Activated B cell treated with CpG ODN at 0.5 μM for 24 hours (primary cell): ENCODE measurements at regions not wholly inside any gene's neighbourhood (a gene's known extent, or its start where the extent isn't known, plus 50 kb on each side); places are given as distances from the start of the nearest gene placed in this dataset.

Source experiments
- ATAC-seq: fragments of 200-7000 bp; cut with Tn5 transposase; one replicate; pipeline ENCODE4 v1.10.0; 2021; ENCODE audit warnings: low read depth, mild to moderate bottlenecking, moderate library complexity
- CTCF ChIA-PET: fragments of 350-600 bp; sonication (Branson Sonifier 250); formaldehyde crosslinking; loops from one replicate; lab custom pipeline; 2021; ENCODE audit warnings: antibody characterized with exemption; lab: Charles Lee
- POLR2A ChIA-PET: fragments of 350-600 bp; sonication (Branson Sonifier 250); formaldehyde crosslinking; loops from one replicate; lab custom pipeline; 2021; ENCODE audit warnings: antibody characterized with exemption; lab: Charles Lee
- DNase-seq: peaks from one replicate; pipeline ENCODE4 v3.0.0; 2022
- H3K27ac Mint-ChIP-seq: one replicate; pipeline ENCODE4 v1.8.0; 2020; ENCODE audit warnings: mixed read lengths
- H3K27me3 Mint-ChIP-seq: one replicate; pipeline ENCODE4 v1.8.0; 2021; ENCODE audit warnings: mixed read lengths
- H3K36me3 Mint-ChIP-seq: one replicate; pipeline ENCODE4 v1.8.0; 2021; ENCODE audit warnings: low read depth, mixed read lengths
- H3K4me1 Mint-ChIP-seq: one replicate; pipeline ENCODE4 v1.8.0; 2021; ENCODE audit warnings: mixed read lengths
- H3K4me3 Mint-ChIP-seq: one replicate; pipeline ENCODE4 v1.8.0; 2020; ENCODE audit warnings: mild to moderate bottlenecking, mixed read lengths
- H3K9me3 Mint-ChIP-seq: one replicate; pipeline ENCODE4 v1.8.0; 2020; ENCODE audit warnings: mixed read lengths
- CTCF ChIP-seq: fragments of 200-600 bp; IDR thresholded peaks from one replicate; pipeline ENCODE4 v1.8.0; 2022; ENCODE audit warnings: antibody characterized with exemption, mild to moderate bottlenecking
- intact Hi-C: fragments of 100-400 bp; cut with micrococcal nuclease; formaldehyde crosslinking; loops from one replicate; pipeline ENCODE4 v1.15.1; 2024

- Mint-ChIP-seq H3K4me3 (no peak overlapping the region), H3K36me3 (no peaks in the 10 kb centered on the region), H3K27ac (no peak overlapping the region), H3K9me3 (peaks cover 5% of the 10 kb centered on the region), H3K27me3 (peaks cover 4% of the 10 kb centered on the region), H3K4me1 (no peaks in the 10 kb centered on the region)
- ChIA-PET POLR2A (no interaction called here), CTCF (no interaction called here)
- no peak for TF ChIP-seq CTCF
- ATAC-seq, result no peak
- DNase-seq, result no peak
- intact Hi-C loops, result no loop called here
These were observed 75.0 kb upstream of the FZD10 start for GRCh38 chr12:130087222-130087621.

GRCh38 chr12:130088504-130088903 lies 73.8 kb upstream of the FZD10 start:
- H3K4me3 Mint-ChIP-seq, result no peak overlapping the region
- H3K36me3 Mint-ChIP-seq, result no peaks in the 10 kb centered on the region

GRCh38 chr12:130090542-130090941 lies 71.7 kb upstream of the FZD10 start:
- Mint-ChIP-seq H3K36me3 (no peaks in the 10 kb centered on the region), H3K27ac (no peak overlapping the region), H3K4me1 (no peaks in the 10 kb centered on the region), H3K27me3 (no peaks in the 10 kb centered on the region), H3K4me3 (no peak overlapping the region), H3K9me3 (peaks cover 5% of the 10 kb centered on the region)
- CTCF ChIA-PET, result no interaction called here
- DNase-seq (no peak), ATAC-seq (no peak)
- POLR2A ChIA-PET, result no interaction called here
- TF ChIP-seq CTCF, result no peak
- intact Hi-C loops, result no loop called here

More at GRCh38 chr12:130088504-130088903, 73.8 kb upstream of the FZD10 start:
- ATAC-seq (no peak), DNase-seq (no peak)
- intact Hi-C loops, result no loop called here
- ChIA-PET POLR2A (no interaction called here), CTCF (no interaction called here)
- Mint-ChIP-seq H3K27ac (no peak overlapping the region), H3K4me1 (no peaks in the 10 kb centered on the region), H3K27me3 (peaks cover 4% of the 10 kb centered on the region), H3K9me3 (peaks cover 5% of the 10 kb centered on the region)
- no peak for TF ChIP-seq CTCF

- no peak overlapping the region for H3K4me3 Mint-ChIP-seq
- no peaks in the 10 kb centered on the region for H3K4me1 Mint-ChIP-seq
- H3K27me3 Mint-ChIP-seq, result no peaks in the 10 kb centered on the region
- ChIA-PET CTCF (no interaction called here), POLR2A (no interaction called here)
- ATAC-seq (no peak), DNase-seq (no peak)
- H3K9me3 Mint-ChIP-seq, result peaks cover 5% of the 10 kb centered on the region
- H3K27ac Mint-ChIP-seq, result no peak overlapping the region
- TF ChIP-seq CTCF, result no peak
- intact Hi-C loops, result no loop called here
- H3K36me3 Mint-ChIP-seq, result no peaks in the 10 kb centered on the region
These were observed 68.9 kb upstream of the FZD10 start for GRCh38 chr12:130093380-130093779.

GRCh38 chr12:130097342-130097741 lies 64.9 kb upstream of the FZD10 start:
- no peaks in the 10 kb centered on the region for H3K4me1 Mint-ChIP-seq
- no peaks in the 10 kb centered on the region for H3K27me3 Mint-ChIP-seq
- CTCF ChIA-PET, result no interaction called here
- POLR2A ChIA-PET, result no interaction called here
- H3K9me3 Mint-ChIP-seq, result no peaks in the 10 kb centered on the region
- no peak overlapping the region for H3K27ac Mint-ChIP-seq
- no peaks in the 10 kb centered on the region for H3K36me3 Mint-ChIP-seq
- intact Hi-C loops, result no loop called here
- H3K4me3 Mint-ChIP-seq, result no peak overlapping the region
- TF ChIP-seq CTCF, result no peak
- DNase-seq (no peak), ATAC-seq (no peak)
